SK-N-SH (cell line): ENCODE measurements at regions not wholly inside any gene's neighbourhood (a gene's known extent, or its start where the extent isn't known, plus 50 kb on each side); places are given as distances from the start of the nearest gene placed in this dataset.

Source experiments
- POLR2AphosphoS5 ChIP-seq: IDR thresholded peaks from 2 replicates; pipeline ENCODE4 v1.6.1; 2012; ENCODE audit warnings: low read depth, low read length
- RCOR1 ChIP-seq: fragments of 150-350 bp; IDR thresholded peaks from 2 replicates; pipeline ENCODE4 v1.6.1; 2017; ENCODE audit warnings: antibody characterized with exemption, low read length
- SIN3A ChIP-seq: IDR thresholded peaks from 2 replicates; pipeline ENCODE4 v1.6.1; 2012; ENCODE audit warnings: low read depth, mild to moderate bottlenecking, low read length, moderate library complexity, borderline replicate concordance
- TF ChIP-seq, protein P1 (sequence below): fragments of 200-600 bp; sonication (generic); IDR thresholded peaks from 2 replicates; pipeline ENCODE4 v1.6.1; 2017; ENCODE audit warnings: antibody characterized with exemption, mild to moderate bottlenecking, moderate library complexity
- TF ChIP-seq, protein P2 (sequence below): IDR thresholded peaks from 2 replicates; pipeline ENCODE4 v1.4.0; 2012; ENCODE audit warnings: low read depth, borderline replicate concordance

DNA sequence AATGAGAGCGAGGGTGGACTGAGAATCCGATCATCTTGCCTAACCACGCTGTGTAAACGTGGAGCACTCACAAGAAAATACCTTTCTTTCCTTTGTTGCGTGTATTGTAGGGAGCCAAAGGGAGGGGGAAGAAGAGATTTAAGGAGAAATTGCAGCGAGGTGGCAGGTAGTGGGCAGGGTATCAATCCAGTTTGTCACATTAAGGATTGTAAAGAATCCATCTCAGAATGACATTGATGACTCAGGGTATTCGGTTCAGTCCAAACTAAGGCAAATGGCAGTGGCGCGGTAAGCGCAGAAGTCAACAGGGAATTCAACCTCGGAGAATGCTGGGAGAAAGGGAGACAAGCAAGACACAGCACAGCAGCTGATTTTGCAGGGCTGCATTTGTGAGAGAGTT lies 146.2 kb downstream of the ID4 start:
- TF ChIP-seq, protein P1, sequence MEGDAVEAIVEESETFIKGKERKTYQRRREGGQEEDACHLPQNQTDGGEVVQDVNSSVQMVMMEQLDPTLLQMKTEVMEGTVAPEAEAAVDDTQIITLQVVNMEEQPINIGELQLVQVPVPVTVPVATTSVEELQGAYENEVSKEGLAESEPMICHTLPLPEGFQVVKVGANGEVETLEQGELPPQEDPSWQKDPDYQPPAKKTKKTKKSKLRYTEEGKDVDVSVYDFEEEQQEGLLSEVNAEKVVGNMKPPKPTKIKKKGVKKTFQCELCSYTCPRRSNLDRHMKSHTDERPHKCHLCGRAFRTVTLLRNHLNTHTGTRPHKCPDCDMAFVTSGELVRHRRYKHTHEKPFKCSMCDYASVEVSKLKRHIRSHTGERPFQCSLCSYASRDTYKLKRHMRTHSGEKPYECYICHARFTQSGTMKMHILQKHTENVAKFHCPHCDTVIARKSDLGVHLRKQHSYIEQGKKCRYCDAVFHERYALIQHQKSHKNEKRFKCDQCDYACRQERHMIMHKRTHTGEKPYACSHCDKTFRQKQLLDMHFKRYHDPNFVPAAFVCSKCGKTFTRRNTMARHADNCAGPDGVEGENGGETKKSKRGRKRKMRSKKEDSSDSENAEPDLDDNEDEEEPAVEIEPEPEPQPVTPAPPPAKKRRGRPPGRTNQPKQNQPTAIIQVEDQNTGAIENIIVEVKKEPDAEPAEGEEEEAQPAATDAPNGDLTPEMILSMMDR: no peak
- TF ChIP-seq POLR2AphosphoS5 (no peak), SIN3A (no peak), RCOR1 (no peak)
- TF ChIP-seq, protein P2, sequence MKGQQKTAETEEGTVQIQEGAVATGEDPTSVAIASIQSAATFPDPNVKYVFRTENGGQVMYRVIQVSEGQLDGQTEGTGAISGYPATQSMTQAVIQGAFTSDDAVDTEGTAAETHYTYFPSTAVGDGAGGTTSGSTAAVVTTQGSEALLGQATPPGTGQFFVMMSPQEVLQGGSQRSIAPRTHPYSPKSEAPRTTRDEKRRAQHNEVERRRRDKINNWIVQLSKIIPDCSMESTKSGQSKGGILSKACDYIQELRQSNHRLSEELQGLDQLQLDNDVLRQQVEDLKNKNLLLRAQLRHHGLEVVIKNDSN: no peak
